Prostate gland (tissue), 2 donors: ENCODE measurements at regions not wholly inside any gene's neighbourhood (a gene's known extent, or its start where the extent isn't known, plus 50 kb on each side); places are given as distances from the start of the nearest gene placed in this dataset.

Source experiments
- CTCF ChIP-seq, 4 experiments: fragments of 200-600 bp in 2 of 4; fragments of 450-650 bp in 2 of 4; sonication (generic) in 2 of 4; IDR thresholded peaks; 1 replicate in 3 of 4; 2 replicates in 1 of 4; pipeline ENCODE4 v1.5.1; 2016 to 2019; ENCODE audit warnings: antibody characterized with exemption in 4 of 4, mild to moderate bottlenecking in 2 of 4, moderate library complexity in 2 of 4
- POLR2A ChIP-seq: fragments of 450-650 bp; IDR thresholded peaks from one replicate; pipeline ENCODE4 v1.6.1; 2016; ENCODE audit warnings: antibody characterized with exemption, mild to moderate bottlenecking
- POLR2AphosphoS5 ChIP-seq: sonication (generic); formaldehyde crosslinking; IDR thresholded peaks from one replicate; pipeline ENCODE4 v1.6.1; 2017; ENCODE audit warnings: antibody characterized with exemption

GRCh38 chr2:150136401-150136800 lies 351.1 kb downstream of the RND3 start:
- TF ChIP-seq CTCF (IDR thresholded peaks at IDR 0.05), result no peak
- TF ChIP-seq POLR2A, result no peak
- no peak for TF ChIP-seq POLR2AphosphoS5
